ENCODE measurements at regions not wholly inside any gene's neighbourhood (a gene's known extent, or its start where the extent isn't known, plus 50 kb on each side); places are given as distances from the start of the nearest gene placed in this dataset.

GRCh38 chr18:61731178-61731577 is 161.6 kb downstream of the RNF152 start:
- H3K9me1 ChIP-seq (ENCODE audit: control insufficient read depth, extremely low read depth, insufficient read depth, low read length), result no peaks in the 10 kb centered on the region
- H3K4me2 ChIP-seq (ENCODE audit: control insufficient read depth, extremely low read depth, insufficient read depth, low read depth, low read length), result no peak overlapping the region
- no peaks in the 10 kb centered on the region for H3K4me1 ChIP-seq (ENCODE audit: control insufficient read depth, extremely low read depth, insufficient read depth, low read length)
- FAIRE-seq (no peak), DNase-seq (ENCODE audit: low read depth, low spot score) (no peak)
- no peaks in the 10 kb centered on the region for H3K36me3 ChIP-seq (ENCODE audit: control insufficient read depth in 2 of 2, extremely low read depth in 1 of 2, insufficient read depth in 2 of 2, low read length in 2 of 2)
- no peaks in the 10 kb centered on the region for H3K27me3 ChIP-seq (ENCODE audit: control insufficient read depth, extremely low read depth, insufficient read depth, low read length)
- dilution Hi-C loops (cut with MboI; ENCODE audit: extremely low pct_ligation_motif_present, low sequenced_read_pairs), result no loop called here
- no peak overlapping the region for H3K27ac ChIP-seq (ENCODE audit: control insufficient read depth, insufficient read depth, low read length)
- TF ChIP-seq CTCF (optimal IDR thresholded peaks at IDR 0.05 in 1 of 3, IDR thresholded peaks at IDR 0.05 in 1 of 3, conservative IDR thresholded peaks at IDR 0.05 in 1 of 3; ENCODE audit: extremely low read depth in 1 of 3, insufficient read depth in 2 of 3, low read length in 3 of 3) (no peak), EZH2 (IDR thresholded peaks at IDR 0.05; ENCODE audit: low read length) (no peak)
- no peak overlapping the region for H3K4me3 ChIP-seq (ENCODE audit: control insufficient read depth in 2 of 3, extremely low read depth in 1 of 3, insufficient read depth in 2 of 3, low read depth in 1 of 3, low read length in 3 of 3)
- H4K20me1 ChIP-seq (ENCODE audit: control insufficient read depth, extremely low read depth, insufficient read depth, low read length), result no peaks in the 10 kb centered on the region
- H3K79me2 ChIP-seq (ENCODE audit: control insufficient read depth, insufficient read depth, low read length), result no peaks in the 10 kb centered on the region
- no peaks in the 10 kb centered on the region for H3K9me3 ChIP-seq (ENCODE audit: control insufficient read depth, low read depth, low read length)
- no peak overlapping the region for H2AFZ ChIP-seq (ENCODE audit: control insufficient read depth, low read length)
- no peak overlapping the region for H3K9ac ChIP-seq (ENCODE audit: control insufficient read depth, extremely low read depth, insufficient read depth, low read length)

GRCh38 chr18:61729322-61729721 is 163.5 kb downstream of the RNF152 start:
- no peaks in the 10 kb centered on the region for H3K27me3 ChIP-seq (ENCODE audit: control insufficient read depth, extremely low read depth, insufficient read depth, low read length)
- no peaks in the 10 kb centered on the region for H4K20me1 ChIP-seq (ENCODE audit: control insufficient read depth, extremely low read depth, insufficient read depth, low read length)
- H3K4me2 ChIP-seq (ENCODE audit: control insufficient read depth, extremely low read depth, insufficient read depth, low read depth, low read length), result no peak overlapping the region
- no peaks in the 10 kb centered on the region for H3K9me1 ChIP-seq (ENCODE audit: control insufficient read depth, extremely low read depth, insufficient read depth, low read length)
- no peaks in the 10 kb centered on the region for H3K4me1 ChIP-seq (ENCODE audit: control insufficient read depth, extremely low read depth, insufficient read depth, low read length)
- FAIRE-seq (no peak), DNase-seq (ENCODE audit: low read depth, low spot score) (no peak)
- no peaks in the 10 kb centered on the region for H3K9me3 ChIP-seq (ENCODE audit: control insufficient read depth, low read depth, low read length)
- H3K9ac ChIP-seq (ENCODE audit: control insufficient read depth, extremely low read depth, insufficient read depth, low read length), result no peak overlapping the region
- TF ChIP-seq EZH2 (IDR thresholded peaks at IDR 0.05; ENCODE audit: low read length) (no peak), CTCF (optimal IDR thresholded peaks at IDR 0.05 in 1 of 3, IDR thresholded peaks at IDR 0.05 in 1 of 3, conservative IDR thresholded peaks at IDR 0.05 in 1 of 3; ENCODE audit: extremely low read depth in 1 of 3, insufficient read depth in 2 of 3, low read length in 3 of 3) (no peak)
- no peaks in the 10 kb centered on the region for H3K36me3 ChIP-seq (ENCODE audit: control insufficient read depth in 2 of 2, extremely low read depth in 1 of 2, insufficient read depth in 2 of 2, low read length in 2 of 2)
- H2AFZ ChIP-seq (ENCODE audit: control insufficient read depth, low read length), result no peak overlapping the region
- H3K4me3 ChIP-seq (ENCODE audit: control insufficient read depth in 2 of 3, extremely low read depth in 1 of 3, insufficient read depth in 2 of 3, low read depth in 1 of 3, low read length in 3 of 3), result no peak overlapping the region
- H3K79me2 ChIP-seq (ENCODE audit: control insufficient read depth, insufficient read depth, low read length), result no peaks in the 10 kb centered on the region
- no peak overlapping the region for H3K27ac ChIP-seq (ENCODE audit: control insufficient read depth, insufficient read depth, low read length)
- dilution Hi-C loops (cut with MboI; ENCODE audit: extremely low pct_ligation_motif_present, low sequenced_read_pairs), result no loop called here

Data from keratinocyte (primary cell).